Esophagus squamous epithelium (tissue), 5 donors: ENCODE measurements at regions not wholly inside any gene's neighbourhood (a gene's known extent, or its start where the extent isn't known, plus 50 kb on each side); places are given as distances from the start of the nearest gene placed in this dataset.

Experiments used
- DNase-seq: peaks from one replicate; lab custom pipeline; 2025; lab: John Stamatoyannopoulos, UW
- H3K27ac ChIP-seq, 4 donors: fragments of 200-600 bp; sonication (generic); one replicate each; pipeline ENCODE4 v1.5.1; 2016 to 2019; ENCODE audit warnings: mild to moderate bottlenecking in 1 of 4
- H3K27me3 ChIP-seq, 4 donors: fragments of 200-600 bp; sonication (generic); 1 replicate in 3 of 4; 2 replicates in 1 of 4; pipeline versions ENCODE4 v1.5.1 to v1.6.0; 2017 to 2021; ENCODE audit warnings: antibody characterized with exemption in 1 of 4
- H3K36me3 ChIP-seq, 3 donors: fragments of 200-600 bp; sonication (generic); one replicate each; pipeline ENCODE4 v1.5.1; 2016 to 2019
- H3K4me1 ChIP-seq, 3 donors: fragments of 200-600 bp; sonication (generic); one replicate each; pipeline ENCODE4 v1.5.1; 2017 to 2019
- H3K4me3 ChIP-seq, 4 donors: fragments of 200-600 bp; sonication (generic); 1 replicate in 3 of 4; 2 replicates in 1 of 4; pipeline ENCODE4 v1.5.1; 2016 to 2019; ENCODE audit warnings: mild to moderate bottlenecking in 2 of 4, moderate library complexity in 1 of 4
- H3K9me3 ChIP-seq, 3 donors: fragments of 200-600 bp; sonication (generic); one replicate each; pipeline ENCODE4 v1.5.1; 2016 to 2019
- POLR2A ChIP-seq, 4 donors: fragments of 450-650 bp; IDR thresholded peaks; one replicate each; pipeline ENCODE4 v1.6.1; 2017; ENCODE audit warnings: antibody characterized with exemption in 4 of 4, mild to moderate bottlenecking in 4 of 4, moderate library complexity in 3 of 4
- WGBS, 2 donors: methylation state at CpG; one replicate each; pipeline ENCODE4 v1.1.5; 2018; 5-methylcytosine and 5-hydroxymethylcytosine counted together
- intact Hi-C: fragments of 100-400 bp; cut with DNase I; formaldehyde crosslinking; loops from one replicate; pipeline ENCODE4 v1.15.0; 2022
- TF ChIP-seq, protein P1 (sequence below), 6 experiments: fragments of 450-650 bp in 4 of 6; fragments of 200-600 bp in 2 of 6; sonication (generic) in 2 of 6; IDR thresholded peaks; one replicate each; pipeline ENCODE4 v1.5.1; 2016 to 2019; ENCODE audit warnings: antibody characterized with exemption in 6 of 6, mild to moderate bottlenecking in 4 of 6, moderate library complexity in 4 of 6
- donor health status: DM: yes; HTN: yes; CAD: no.

DNA sequence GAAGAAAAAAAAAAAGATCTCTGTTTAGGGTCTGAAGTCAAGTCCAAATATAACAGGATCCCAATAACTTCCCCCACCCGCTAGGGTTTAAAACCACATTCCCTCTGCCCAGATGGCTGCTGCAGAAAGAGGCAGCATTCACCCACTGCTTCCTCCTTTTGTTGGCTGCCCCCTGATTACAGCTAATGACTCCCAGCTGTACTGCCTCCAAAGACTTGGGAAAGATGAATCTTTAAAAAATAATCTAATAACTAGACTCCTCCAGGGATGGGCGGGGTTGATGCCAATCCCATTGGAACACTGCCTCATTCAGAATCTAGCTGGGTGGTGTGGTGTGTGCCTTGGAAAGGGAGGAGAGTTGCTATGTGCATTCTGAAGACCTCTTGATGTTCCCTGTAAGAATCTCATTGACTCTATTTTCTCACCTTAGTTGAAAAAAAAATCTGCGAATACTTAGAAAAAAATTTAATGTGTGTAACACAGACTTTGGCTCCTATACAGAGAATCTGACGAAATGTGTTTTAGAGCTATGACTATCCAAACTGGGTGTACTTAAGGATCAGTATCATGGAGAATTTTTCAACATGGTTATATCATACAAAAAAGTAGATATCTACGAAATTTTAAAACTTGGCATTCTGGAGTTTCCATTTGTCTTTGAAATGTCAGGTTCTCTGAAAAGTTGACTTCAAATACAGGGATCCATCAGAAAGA is 174.0 kb downstream of the RNF144B start:
- no peaks in the 10 kb centered on the region for H3K9me3 ChIP-seq
- H3K4me1 ChIP-seq, result peaks cover 0 to 6% (median 0%) of the 10 kb centered on the region in 3 donors
- 41 to 42% methylated on average over 5 of the region's 5 CpGs for WGBS, 2 donors
- peaks cover 0 to 17% (median 0%) of the 10 kb centered on the region in 4 donors for H3K27me3 ChIP-seq
- H3K36me3 ChIP-seq, result no peaks in the 10 kb centered on the region
- no peak for DNase-seq
- no peak overlapping the region for H3K4me3 ChIP-seq
- TF ChIP-seq POLR2A (IDR thresholded peaks at IDR 0.05), result no peak
- intact Hi-C loops, result no loop called here
- no peak overlapping the region for H3K27ac ChIP-seq

DNA sequence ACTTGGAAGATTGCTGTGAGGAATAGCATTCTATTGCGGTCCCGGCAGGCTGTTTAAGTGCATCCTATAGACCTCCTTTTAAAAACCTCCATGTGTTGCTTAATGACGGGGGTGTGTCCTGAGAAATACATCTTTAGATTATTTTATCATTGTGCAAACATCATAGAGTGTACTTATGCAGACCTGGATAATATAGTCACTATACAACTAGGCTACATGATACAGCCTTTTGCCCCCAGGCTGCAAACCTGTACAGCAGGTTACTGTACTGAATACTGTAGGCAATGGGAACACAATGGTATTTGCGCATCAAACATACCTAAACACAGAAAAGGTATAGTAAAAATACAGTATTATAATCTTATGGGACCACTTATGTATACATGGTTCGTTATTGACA is 175.6 kb downstream of the RNF144B start:
- 75 to 81% methylated on average over 5 of the region's 5 CpGs for WGBS, 2 donors
- Histone ChIP-seq H3K4me3 (no peak overlapping the region), H3K27ac (no peak overlapping the region), H3K4me1 (peaks cover 0 to 6% (median 0%) of the 10 kb centered on the region in 3 donors), H3K27me3 (peaks cover 0 to 14% (median 0%) of the 10 kb centered on the region in 4 donors), H3K36me3 (no peaks in the 10 kb centered on the region), H3K9me3 (no peaks in the 10 kb centered on the region)
- TF ChIP-seq, protein P1, sequence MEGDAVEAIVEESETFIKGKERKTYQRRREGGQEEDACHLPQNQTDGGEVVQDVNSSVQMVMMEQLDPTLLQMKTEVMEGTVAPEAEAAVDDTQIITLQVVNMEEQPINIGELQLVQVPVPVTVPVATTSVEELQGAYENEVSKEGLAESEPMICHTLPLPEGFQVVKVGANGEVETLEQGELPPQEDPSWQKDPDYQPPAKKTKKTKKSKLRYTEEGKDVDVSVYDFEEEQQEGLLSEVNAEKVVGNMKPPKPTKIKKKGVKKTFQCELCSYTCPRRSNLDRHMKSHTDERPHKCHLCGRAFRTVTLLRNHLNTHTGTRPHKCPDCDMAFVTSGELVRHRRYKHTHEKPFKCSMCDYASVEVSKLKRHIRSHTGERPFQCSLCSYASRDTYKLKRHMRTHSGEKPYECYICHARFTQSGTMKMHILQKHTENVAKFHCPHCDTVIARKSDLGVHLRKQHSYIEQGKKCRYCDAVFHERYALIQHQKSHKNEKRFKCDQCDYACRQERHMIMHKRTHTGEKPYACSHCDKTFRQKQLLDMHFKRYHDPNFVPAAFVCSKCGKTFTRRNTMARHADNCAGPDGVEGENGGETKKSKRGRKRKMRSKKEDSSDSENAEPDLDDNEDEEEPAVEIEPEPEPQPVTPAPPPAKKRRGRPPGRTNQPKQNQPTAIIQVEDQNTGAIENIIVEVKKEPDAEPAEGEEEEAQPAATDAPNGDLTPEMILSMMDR (IDR thresholded peaks at IDR 0.05), result no peak
- TF ChIP-seq POLR2A (IDR thresholded peaks at IDR 0.05), result no peak
- DNase-seq, result no peak
- intact Hi-C loops, result no loop called here

DNA sequence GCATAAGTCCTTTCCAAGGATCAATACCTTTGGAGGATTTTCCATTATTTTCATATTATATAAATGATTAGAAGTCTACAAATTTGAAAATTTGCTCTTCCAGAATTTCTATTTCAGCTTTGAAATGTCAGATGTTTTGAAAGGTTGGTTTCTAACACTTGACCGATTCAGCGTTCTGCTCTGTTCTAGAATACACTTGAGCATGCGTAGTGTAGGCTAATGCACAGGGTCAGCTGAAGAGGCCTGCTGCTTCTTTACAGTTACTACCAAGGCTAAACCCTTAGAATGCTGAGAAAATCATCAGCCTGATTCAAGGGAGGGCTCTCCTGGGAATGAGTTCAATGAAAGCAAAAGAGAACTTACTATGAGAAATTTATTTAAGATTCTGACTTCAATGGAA is 177.6 kb downstream of the RNF144B start:
- Histone ChIP-seq H3K9me3 (no peaks in the 10 kb centered on the region), H3K4me1 (peaks cover 0 to 6% (median 0%) of the 10 kb centered on the region in 3 donors), H3K36me3 (no peaks in the 10 kb centered on the region), H3K4me3 (no peak overlapping the region), H3K27ac (no peak overlapping the region), H3K27me3 (peaks cover 0 to 12% (median 0%) of the 10 kb centered on the region in 4 donors)
- no peak for DNase-seq
- intact Hi-C loops, result no loop called here
- TF ChIP-seq, protein P1 (IDR thresholded peaks at IDR 0.05), result no peak
- TF ChIP-seq POLR2A (IDR thresholded peaks at IDR 0.05), result no peak
- 90 to 93% methylated on average over 3 of the region's 3 CpGs for WGBS, 2 donors

DNA sequence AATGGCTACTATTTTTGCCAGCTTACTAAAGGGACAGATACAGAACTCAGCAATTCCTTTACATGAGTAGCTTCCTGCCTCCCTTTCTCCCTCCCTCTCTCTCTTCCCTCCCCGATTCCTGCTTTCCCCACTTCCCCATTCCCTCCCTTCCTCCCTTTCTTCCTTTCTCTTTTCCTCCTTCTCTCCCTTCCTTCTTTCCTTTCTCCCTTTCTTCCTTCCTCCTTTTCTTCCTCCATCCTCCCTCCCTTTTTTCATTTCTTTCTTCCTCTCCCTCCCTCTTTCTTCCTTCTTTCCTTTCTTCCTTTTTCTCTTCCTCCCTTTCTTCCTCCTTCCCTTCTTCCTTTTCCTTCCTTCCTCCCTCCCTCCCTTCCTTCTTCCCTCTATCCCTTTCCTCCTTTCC is 178.1 kb downstream of the RNF144B start:
- Histone ChIP-seq H3K36me3 (no peaks in the 10 kb centered on the region), H3K4me3 (no peak overlapping the region), H3K9me3 (no peaks in the 10 kb centered on the region), H3K4me1 (peaks cover 0 to 6% (median 0%) of the 10 kb centered on the region in 3 donors), H3K27me3 (peaks cover 0 to 12% (median 0%) of the 10 kb centered on the region in 4 donors), H3K27ac (no peak overlapping the region)
- intact Hi-C loops, result no loop called here
- WGBS, 2 donors, result 68 to 81% methylated on average over 1 of the region's 1 CpG
- TF ChIP-seq, protein P1 (IDR thresholded peaks at IDR 0.05), result no peak
- TF ChIP-seq POLR2A (IDR thresholded peaks at IDR 0.05), result no peak
- DNase-seq, result no peak

DNA sequence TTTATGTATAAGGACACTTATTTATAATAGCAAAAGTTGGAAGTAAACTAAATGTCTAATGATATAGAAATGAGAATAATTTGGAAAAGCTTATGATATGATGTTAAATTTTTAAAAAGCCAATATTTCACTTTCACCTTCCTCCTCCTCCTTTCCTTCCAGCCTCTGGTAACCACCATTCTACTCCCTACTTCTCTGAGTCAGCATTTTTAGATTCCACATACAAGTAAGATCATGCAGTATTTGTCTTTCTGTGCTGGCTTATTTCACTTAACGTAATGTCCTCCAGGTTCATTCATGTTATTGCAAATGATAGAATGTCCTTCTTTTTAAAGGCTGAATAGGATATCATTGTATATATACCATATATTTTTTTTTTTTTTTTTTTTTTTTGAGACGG is 180.2 kb downstream of the RNF144B start:
- DNase-seq, result no peak
- Histone ChIP-seq H3K36me3 (no peaks in the 10 kb centered on the region), H3K4me3 (no peak overlapping the region), H3K4me1 (no peaks in the 10 kb centered on the region), H3K27ac (no peak overlapping the region), H3K9me3 (no peaks in the 10 kb centered on the region), H3K27me3 (peaks cover 0 to 12% (median 0%) of the 10 kb centered on the region in 4 donors)
- WGBS, 2 donors, result 36 to 63% methylated on average over 1 of the region's 2 CpGs
- intact Hi-C loops, result no loop called here
- TF ChIP-seq, protein P1 (IDR thresholded peaks at IDR 0.05), result no peak
- no peak for TF ChIP-seq POLR2A (IDR thresholded peaks at IDR 0.05)
